GM23248 (cell line): ENCODE measurements at regions not wholly inside any gene's neighbourhood (a gene's known extent, or its start where the extent isn't known, plus 50 kb on each side); places are given as distances from the start of the nearest gene placed in this dataset.

Experiments
- EZH2 ChIP-seq: fragments of 200-600 bp; sonication (generic); IDR thresholded peaks from 2 replicates; pipeline ENCODE4 v1.6.1; 2018; ENCODE audit warnings: antibody characterized with exemption, mild to moderate bottlenecking; ENCODE audit not compliant: insufficient read depth, poor library complexity, severe bottlenecking
- EZH2phosphoT487 ChIP-seq: fragments of 200-600 bp; sonication (generic); IDR thresholded peaks from 2 replicates; pipeline ENCODE4 v1.6.1; 2018; ENCODE audit warnings: antibody characterized with exemption, moderate library complexity, mild to moderate bottlenecking, low read depth; ENCODE audit not compliant: insufficient read depth

- TF ChIP-seq EZH2 (no peak), EZH2phosphoT487 (no peak)
These were observed 248.9 kb upstream of the TTC29 start for GRCh38 chr4:147194604-147195003.
